VCaP (cell line): ENCODE measurements at regions not wholly inside any gene's neighbourhood (a gene's known extent, or its start where the extent isn't known, plus 50 kb on each side); places are given as distances from the start of the nearest gene placed in this dataset.

Source experiments
- H3K27ac ChIP-seq: fragments of 450-650 bp; 2 replicates; pipeline ENCODE4 v1.5.1; 2017
- TF ChIP-seq, protein P1 (sequence below): fragments of 450-650 bp; conservative IDR thresholded peaks from 2 replicates; pipeline ENCODE4 v1.5.1; 2017; ENCODE audit warnings: mild to moderate bottlenecking, moderate library complexity

DNA sequence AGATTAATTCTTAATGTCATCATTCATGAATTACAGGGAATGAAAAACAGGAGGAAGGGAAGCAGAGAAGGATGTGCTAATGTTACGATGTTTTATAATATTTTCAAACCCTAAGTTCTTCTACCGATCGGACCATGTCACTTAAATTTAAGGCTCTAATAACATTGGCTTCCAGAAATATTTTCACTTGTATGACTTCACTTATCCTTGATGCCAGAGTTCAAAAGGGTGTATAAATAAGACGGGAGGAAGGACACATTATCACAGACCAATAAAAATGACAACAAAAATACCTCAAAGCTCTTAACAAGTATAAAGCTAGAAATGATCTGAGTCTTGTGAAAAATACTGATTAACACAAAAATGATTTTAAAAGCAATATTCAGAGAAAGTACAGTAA, 370.4 kb upstream of the CITED2 start:
- TF ChIP-seq, protein P1, sequence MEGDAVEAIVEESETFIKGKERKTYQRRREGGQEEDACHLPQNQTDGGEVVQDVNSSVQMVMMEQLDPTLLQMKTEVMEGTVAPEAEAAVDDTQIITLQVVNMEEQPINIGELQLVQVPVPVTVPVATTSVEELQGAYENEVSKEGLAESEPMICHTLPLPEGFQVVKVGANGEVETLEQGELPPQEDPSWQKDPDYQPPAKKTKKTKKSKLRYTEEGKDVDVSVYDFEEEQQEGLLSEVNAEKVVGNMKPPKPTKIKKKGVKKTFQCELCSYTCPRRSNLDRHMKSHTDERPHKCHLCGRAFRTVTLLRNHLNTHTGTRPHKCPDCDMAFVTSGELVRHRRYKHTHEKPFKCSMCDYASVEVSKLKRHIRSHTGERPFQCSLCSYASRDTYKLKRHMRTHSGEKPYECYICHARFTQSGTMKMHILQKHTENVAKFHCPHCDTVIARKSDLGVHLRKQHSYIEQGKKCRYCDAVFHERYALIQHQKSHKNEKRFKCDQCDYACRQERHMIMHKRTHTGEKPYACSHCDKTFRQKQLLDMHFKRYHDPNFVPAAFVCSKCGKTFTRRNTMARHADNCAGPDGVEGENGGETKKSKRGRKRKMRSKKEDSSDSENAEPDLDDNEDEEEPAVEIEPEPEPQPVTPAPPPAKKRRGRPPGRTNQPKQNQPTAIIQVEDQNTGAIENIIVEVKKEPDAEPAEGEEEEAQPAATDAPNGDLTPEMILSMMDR: no peak
- H3K27ac ChIP-seq: no peak overlapping the region

DNA sequence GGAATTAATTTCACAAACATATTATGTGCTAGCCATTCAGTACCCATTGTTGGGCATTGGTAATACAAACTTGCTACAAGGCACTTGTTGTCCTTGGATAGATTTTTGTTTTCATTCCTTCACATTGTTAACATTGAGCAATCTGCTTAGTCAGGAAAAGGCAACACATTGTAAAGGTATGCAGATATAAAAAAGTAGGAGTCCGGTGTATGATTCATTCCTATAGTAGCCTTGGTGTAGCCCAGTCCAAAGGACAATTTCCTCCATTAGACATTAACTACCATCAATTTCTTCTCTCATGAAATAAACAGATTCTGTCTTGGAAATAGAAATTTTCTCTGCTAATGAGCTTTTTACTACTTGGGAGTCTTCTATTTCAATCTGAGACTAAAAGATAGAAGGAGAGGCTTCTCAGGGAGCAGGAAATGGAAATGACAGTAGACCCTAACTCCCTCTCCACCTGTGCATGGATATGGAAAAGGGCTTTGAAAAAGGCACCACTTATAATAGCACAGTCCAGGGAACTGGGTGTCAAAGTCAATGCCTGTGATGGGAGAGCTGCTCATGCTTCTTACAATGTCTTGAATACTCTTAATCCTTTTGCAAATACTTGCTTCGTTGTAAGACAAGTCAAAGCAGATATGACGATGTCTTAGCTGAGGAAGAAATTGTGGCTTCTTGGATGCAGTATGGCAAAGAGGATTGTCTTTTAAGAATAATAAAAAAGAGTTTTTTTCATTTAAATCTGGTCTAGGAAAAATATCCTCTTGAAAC, 369.4 kb upstream of the CITED2 start:
- TF ChIP-seq, protein P1: no peak
- no peak overlapping the region for H3K27ac ChIP-seq

DNA sequence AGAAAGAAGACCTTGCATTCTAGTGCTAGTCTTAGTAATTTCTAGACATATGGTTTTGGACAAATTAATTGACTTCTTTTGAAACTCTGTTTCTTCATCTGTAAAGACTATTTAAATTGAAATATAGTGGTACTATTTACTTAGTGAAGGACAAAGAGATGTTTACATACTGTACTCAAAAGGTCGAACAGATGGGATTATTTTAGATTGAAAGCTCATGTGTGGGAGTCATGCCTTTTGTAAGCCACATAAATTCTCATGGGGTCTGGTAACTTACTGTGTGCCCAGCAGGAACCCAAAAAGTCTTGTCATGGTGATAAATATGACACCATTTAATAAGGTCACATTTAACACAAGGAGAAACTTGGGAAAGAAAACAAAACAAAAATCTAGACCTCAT, 368.2 kb upstream of the CITED2 start:
- H3K27ac ChIP-seq: no peak overlapping the region
- TF ChIP-seq, protein P1: no peak

DNA sequence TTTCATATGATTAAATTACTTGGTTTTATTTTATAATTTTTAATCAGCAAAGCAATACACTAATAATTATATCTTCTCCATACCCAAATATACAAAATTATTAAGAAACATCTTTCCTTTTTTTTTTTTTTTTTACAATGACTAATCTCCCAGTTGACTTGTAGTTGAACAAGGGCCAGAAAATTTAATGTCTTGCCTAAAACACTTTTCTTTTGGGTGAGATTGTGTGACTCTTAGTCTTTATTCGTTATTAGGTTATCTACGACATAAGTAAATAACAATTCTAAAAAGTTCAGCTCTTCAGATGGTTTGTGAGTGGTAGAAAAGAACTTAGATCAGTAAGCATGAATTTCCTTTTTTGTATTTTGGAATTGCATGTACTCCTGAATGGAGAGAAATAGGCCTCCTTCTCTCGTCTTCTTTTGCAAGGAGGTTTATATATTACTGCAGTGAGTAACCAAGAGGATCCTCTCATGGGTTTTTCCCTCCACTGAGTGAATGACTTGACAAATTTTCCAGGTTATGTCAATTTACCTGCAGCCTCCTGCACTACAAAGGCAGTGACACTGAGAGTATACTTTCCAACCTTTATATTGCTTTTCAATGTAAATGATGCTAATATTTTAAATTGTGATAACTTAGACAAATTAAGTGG, 364.5 kb upstream of the CITED2 start:
- TF ChIP-seq, protein P1: no peak
- H3K27ac ChIP-seq: no peak overlapping the region

DNA sequence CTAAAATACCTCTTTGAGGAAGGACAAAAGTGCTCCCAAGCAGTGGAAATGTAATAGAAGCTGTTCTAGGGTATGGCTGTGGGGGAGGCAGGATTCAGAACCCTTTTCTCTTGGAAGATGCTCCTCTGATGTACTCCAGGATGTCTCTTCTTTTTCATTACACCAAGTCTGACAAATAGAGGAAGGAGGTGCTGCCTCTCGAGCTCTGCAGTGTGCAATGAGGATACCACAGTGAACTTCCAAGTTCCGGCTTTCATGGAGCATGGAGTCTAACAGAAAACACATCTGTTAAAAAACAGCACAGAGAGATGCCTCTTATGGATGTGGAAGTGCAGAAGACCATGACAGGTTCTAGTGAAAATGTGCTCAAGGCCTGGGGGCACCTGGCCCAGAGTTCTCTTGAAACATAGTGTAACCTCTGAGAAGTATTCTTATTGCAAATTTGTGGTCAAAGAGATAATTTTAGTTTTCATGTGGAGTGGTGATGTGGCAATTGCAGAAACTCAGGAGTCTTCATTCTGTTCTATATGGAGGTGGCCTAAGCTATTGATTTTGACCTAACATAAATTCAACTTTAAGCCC, 362.0 kb upstream of the CITED2 start:
- TF ChIP-seq, protein P1: no peak
- H3K27ac ChIP-seq: no peak overlapping the region

DNA sequence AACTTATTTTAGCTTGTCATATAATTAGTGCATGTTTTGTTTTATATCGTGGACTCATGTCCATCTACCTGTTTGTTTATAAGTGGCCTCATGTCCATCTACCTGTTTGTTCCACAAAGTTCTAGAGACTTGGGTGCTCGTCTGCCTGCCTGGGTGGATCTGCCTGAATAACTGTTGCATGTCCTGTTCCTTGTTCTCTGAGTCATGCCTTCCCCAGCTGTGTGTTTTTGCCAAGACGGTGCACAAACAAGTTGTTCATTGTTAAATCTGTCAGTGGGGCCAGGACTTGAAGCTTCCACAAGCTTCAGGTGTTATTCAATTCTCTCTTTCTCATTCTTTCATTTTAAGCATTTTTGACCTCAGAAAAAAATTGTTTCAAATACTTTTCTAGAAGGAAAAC, 358.0 kb upstream of the CITED2 start:
- TF ChIP-seq, protein P1: no peak
- no peak overlapping the region for H3K27ac ChIP-seq

DNA sequence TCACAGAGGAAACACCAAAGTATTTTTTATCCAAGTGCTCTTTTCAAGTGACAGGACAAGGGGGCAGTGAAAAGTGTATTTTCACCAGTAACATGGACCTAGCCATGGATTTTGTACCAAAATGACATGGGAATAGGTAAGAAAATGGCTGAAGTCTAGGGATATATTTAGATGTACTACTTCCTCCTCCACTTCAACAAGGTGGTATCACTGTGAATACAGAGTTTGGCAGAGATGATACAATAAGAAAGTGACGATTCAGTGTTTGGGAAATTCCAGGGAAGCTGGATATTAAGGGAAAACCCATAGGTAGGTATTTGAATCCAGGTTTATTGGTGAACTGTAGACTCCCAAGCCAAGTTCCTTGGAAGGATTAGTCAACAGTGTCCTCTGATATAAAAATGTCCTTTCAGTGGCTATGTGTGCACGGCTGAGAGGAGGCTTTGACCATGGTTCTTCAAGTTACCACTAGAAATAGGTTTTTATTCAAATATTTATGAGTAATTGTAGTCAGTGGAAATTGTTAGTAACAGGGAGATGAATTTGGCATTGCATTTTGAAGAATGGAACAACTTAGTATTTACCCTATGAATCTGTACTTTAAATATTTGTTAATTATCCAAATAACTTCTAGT, 356.0 kb upstream of the CITED2 start:
- TF ChIP-seq, protein P1: no peak
- no peak overlapping the region for H3K27ac ChIP-seq
